Gastrocnemius medialis (tissue), 4 donors: ENCODE measurements at regions not wholly inside any gene's neighbourhood (a gene's known extent, or its start where the extent isn't known, plus 50 kb on each side); places are given as distances from the start of the nearest gene placed in this dataset.

ENCODE experiments used
- CTCF ChIP-seq, 5 experiments: fragments of 450-650 bp in 3 of 5; fragments of 200-600 bp in 2 of 5; sonication (generic) in 2 of 5; IDR thresholded peaks in 4 of 5; conservative IDR thresholded peaks in 1 of 5; 1 replicate in 4 of 5; 2 replicates in 1 of 5; pipeline ENCODE4 v1.5.1; 2016 to 2019; ENCODE audit warnings: antibody characterized with exemption in 5 of 5, mild to moderate bottlenecking in 3 of 5, moderate library complexity in 3 of 5
- POLR2A ChIP-seq, 2 donors: fragments of 450-650 bp; IDR thresholded peaks; one replicate each; pipeline ENCODE4 v1.6.1; 2017; ENCODE audit warnings: antibody characterized with exemption in 2 of 2, mild to moderate bottlenecking in 2 of 2, moderate library complexity in 2 of 2

- TF ChIP-seq CTCF (IDR thresholded peaks at IDR 0.05 in 4 of 5, conservative IDR thresholded peaks at IDR 0.05 in 1 of 5) (no peak), POLR2A (IDR thresholded peaks at IDR 0.05) (no peak)
These were observed 162.0 kb upstream of the CDKN2B start for GRCh38 chr9:22170990-22171670.
